Endodermal cell (in vitro differentiated cells): ENCODE measurements at regions not wholly inside any gene's neighbourhood (a gene's known extent, or its start where the extent isn't known, plus 50 kb on each side); places are given as distances from the start of the nearest gene placed in this dataset.
A peak's percentile ranks its signal among the peaks of the same experiment; 100 is the strongest.

ENCODE experiments used
- DNase-seq: peaks from one replicate; pipeline ENCODE4 v3.0.0-alpha.2; 2017
- H3K27ac ChIP-seq: 2 replicates; pipeline ENCODE4 v1.5.1; 2013; ENCODE audit warnings: mild to moderate bottlenecking, low read depth, low read length, moderate library complexity
- H3K27me3 ChIP-seq: 2 replicates; pipeline ENCODE4 v1.6.1; 2013; ENCODE audit warnings: mild to moderate bottlenecking, low read length, moderate library complexity; ENCODE audit not compliant: insufficient read depth, control insufficient read depth, poor library complexity, severe bottlenecking
- H3K36me3 ChIP-seq: 2 replicates; pipeline ENCODE4 v1.7.0; 2013; ENCODE audit warnings: mild to moderate bottlenecking, low read length, moderate library complexity; ENCODE audit not compliant: control insufficient read depth, insufficient read depth
- H3K4me1 ChIP-seq: one replicate; pipeline ENCODE4 v1.7.0; 2013; ENCODE audit warnings: low read length; ENCODE audit not compliant: control insufficient read depth, insufficient read depth
- H3K4me3 ChIP-seq: 2 replicates; pipeline ENCODE4 v1.5.1; 2013; ENCODE audit warnings: mild to moderate bottlenecking, low read length, moderate library complexity
- H3K9ac ChIP-seq: 2 replicates; pipeline ENCODE4 v1.6.1; 2013; ENCODE audit warnings: mild to moderate bottlenecking, low read length, moderate library complexity; ENCODE audit not compliant: poor library complexity, severe bottlenecking; ENCODE audit errors: extremely low read depth
- H3K9me3 ChIP-seq: 2 replicates; pipeline ENCODE4 v1.6.1; 2013; ENCODE audit warnings: mild to moderate bottlenecking, low read length, moderate library complexity; ENCODE audit not compliant: control insufficient read depth
- H3K27ac Mint-ChIP-seq: 2 replicates; pipeline ENCODE4 v1.8.0; 2020; ENCODE audit warnings: mixed read lengths
- H3K27me3 Mint-ChIP-seq: 2 replicates; pipeline ENCODE4 v1.8.0; 2021; ENCODE audit warnings: mild to moderate bottlenecking, mixed read lengths; ENCODE audit not compliant: insufficient read depth
- H3K36me3 Mint-ChIP-seq: 2 replicates; pipeline ENCODE4 v1.8.0; 2020; ENCODE audit warnings: low read depth, mixed read lengths
- H3K4me1 Mint-ChIP-seq: 2 replicates; pipeline ENCODE4 v1.8.0; 2020; ENCODE audit warnings: mixed read lengths
- H3K4me3 Mint-ChIP-seq: 2 replicates; pipeline ENCODE4 v1.8.0; 2020; ENCODE audit warnings: mild to moderate bottlenecking, moderate library complexity, mixed read lengths
- H3K9me3 Mint-ChIP-seq: 2 replicates; pipeline ENCODE4 v1.8.0; 2020; ENCODE audit warnings: mild to moderate bottlenecking, mixed read lengths
- WGBS, 2 experiments: methylation state at CpG; one replicate each; pipeline versions ENCODE4 v1.1.5 to v1.1.7; 2013; ENCODE audit warnings: missing lambda C conversion rate in 2 of 2, mixed read lengths in 1 of 2; ENCODE audit not compliant: insufficient coverage in 1 of 2, insufficient read length in 1 of 2; 5-methylcytosine and 5-hydroxymethylcytosine counted together
- TF ChIP-seq, protein P1 (sequence below): fragments of 200-600 bp; sonication (generic); conservative IDR thresholded peaks from 2 replicates; pipeline ENCODE4 v1.5.0; 2021; ENCODE audit warnings: antibody characterized with exemption, mild to moderate bottlenecking

GRCh38 chr16:62596584-62596983 is 560.3 kb upstream of the CDH8 start:
- no peak overlapping the region for H3K4me3 Mint-ChIP-seq
- no peak overlapping the region for H3K27ac Mint-ChIP-seq
- Histone ChIP-seq H3K36me3 (no peaks in the 10 kb centered on the region), H3K9me3 (no peaks in the 10 kb centered on the region), H3K27me3 (no peaks in the 10 kb centered on the region), H3K27ac (no peak overlapping the region), H3K9ac (no peak overlapping the region), H3K4me3 (no peak overlapping the region), H3K4me1 (peaks cover 4% of the 10 kb centered on the region)
- H3K4me1 Mint-ChIP-seq, result peaks cover 9% of the 10 kb centered on the region
- no peak for DNase-seq
- TF ChIP-seq, protein P1, sequence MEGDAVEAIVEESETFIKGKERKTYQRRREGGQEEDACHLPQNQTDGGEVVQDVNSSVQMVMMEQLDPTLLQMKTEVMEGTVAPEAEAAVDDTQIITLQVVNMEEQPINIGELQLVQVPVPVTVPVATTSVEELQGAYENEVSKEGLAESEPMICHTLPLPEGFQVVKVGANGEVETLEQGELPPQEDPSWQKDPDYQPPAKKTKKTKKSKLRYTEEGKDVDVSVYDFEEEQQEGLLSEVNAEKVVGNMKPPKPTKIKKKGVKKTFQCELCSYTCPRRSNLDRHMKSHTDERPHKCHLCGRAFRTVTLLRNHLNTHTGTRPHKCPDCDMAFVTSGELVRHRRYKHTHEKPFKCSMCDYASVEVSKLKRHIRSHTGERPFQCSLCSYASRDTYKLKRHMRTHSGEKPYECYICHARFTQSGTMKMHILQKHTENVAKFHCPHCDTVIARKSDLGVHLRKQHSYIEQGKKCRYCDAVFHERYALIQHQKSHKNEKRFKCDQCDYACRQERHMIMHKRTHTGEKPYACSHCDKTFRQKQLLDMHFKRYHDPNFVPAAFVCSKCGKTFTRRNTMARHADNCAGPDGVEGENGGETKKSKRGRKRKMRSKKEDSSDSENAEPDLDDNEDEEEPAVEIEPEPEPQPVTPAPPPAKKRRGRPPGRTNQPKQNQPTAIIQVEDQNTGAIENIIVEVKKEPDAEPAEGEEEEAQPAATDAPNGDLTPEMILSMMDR, result no peak
- H3K9me3 Mint-ChIP-seq, result no peaks in the 10 kb centered on the region
- 67% methylated on average over 1 of the region's 1 CpG; no CpG with 5 or more reads in 1 of the 2 experiments for WGBS, 2 experiments
- H3K36me3 Mint-ChIP-seq, result no peaks in the 10 kb centered on the region
- no peaks in the 10 kb centered on the region for H3K27me3 Mint-ChIP-seq

DNA sequence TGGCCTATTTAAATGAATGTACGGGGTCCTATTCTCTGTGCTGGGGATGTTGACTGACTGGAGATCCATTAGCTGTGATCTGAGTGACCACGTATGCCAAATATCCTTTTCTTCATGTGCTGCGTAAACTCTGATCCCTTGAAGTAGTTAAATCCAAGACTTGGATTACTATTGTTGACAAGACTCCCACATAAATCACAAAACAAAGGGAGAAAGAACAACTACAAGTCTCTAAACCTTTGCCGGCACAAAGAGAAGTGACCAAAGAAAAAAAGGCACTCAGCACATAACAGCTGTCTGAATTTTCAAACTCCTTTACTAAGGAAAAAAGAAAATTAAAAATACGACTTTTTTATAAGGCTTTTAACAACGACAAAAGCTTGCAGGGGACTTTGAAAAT is 559.9 kb upstream of the CDH8 start:
- no peaks in the 10 kb centered on the region for H3K36me3 Mint-ChIP-seq
- no peaks in the 10 kb centered on the region for H3K27me3 ChIP-seq
- H3K9ac ChIP-seq, result no peak overlapping the region
- H3K27ac ChIP-seq, result peak overlapping the region; percentile 25
- DNase-seq, result no peak
- no peak overlapping the region for H3K4me3 ChIP-seq
- no peaks in the 10 kb centered on the region for H3K9me3 ChIP-seq
- H3K27ac Mint-ChIP-seq, result peak overlapping the region; percentile 59
- H3K4me3 Mint-ChIP-seq, result no peak overlapping the region
- TF ChIP-seq, protein P1, result no peak
- WGBS, 2 experiments, result 85 to 100% methylated on average over 2 to 6 of the region's 6 CpGs
- H3K4me1 Mint-ChIP-seq, result peaks cover 9% of the 10 kb centered on the region
- no peaks in the 10 kb centered on the region for H3K9me3 Mint-ChIP-seq
- no peaks in the 10 kb centered on the region for H3K27me3 Mint-ChIP-seq
- H3K36me3 ChIP-seq, result no peaks in the 10 kb centered on the region
- peaks cover 4% of the 10 kb centered on the region for H3K4me1 ChIP-seq

GRCh38 chr16:62586128-62586862 is 550.1 kb upstream of the CDH8 start:
- Mint-ChIP-seq H3K36me3 (no peaks in the 10 kb centered on the region), H3K9me3 (peaks cover 10% of the 10 kb centered on the region), H3K27me3 (no peaks in the 10 kb centered on the region), H3K4me1 (peaks cover 6% of the 10 kb centered on the region), H3K4me3 (no peak overlapping the region), H3K27ac (no peak overlapping the region)
- H3K9ac ChIP-seq, result no peak overlapping the region
- DNase-seq, result no peak
- no peaks in the 10 kb centered on the region for H3K27me3 ChIP-seq
- TF ChIP-seq, protein P1, result no peak
- H3K4me1 ChIP-seq, result no peaks in the 10 kb centered on the region
- 71 to 94% methylated on average over 1 to 3 of the region's 3 CpGs for WGBS, 2 experiments
- H3K4me3 ChIP-seq, result no peak overlapping the region
- H3K36me3 ChIP-seq, result no peaks in the 10 kb centered on the region
- H3K9me3 ChIP-seq, result peaks cover 14% of the 10 kb centered on the region
- no peak overlapping the region for H3K27ac ChIP-seq
